WTC11 (cell line): ENCODE measurements at regions not wholly inside any gene's neighbourhood (a gene's known extent, or its start where the extent isn't known, plus 50 kb on each side); places are given as distances from the start of the nearest gene placed in this dataset.

Experiments used
- ELF4 ChIP-seq: sonication (generic); formaldehyde crosslinking; IDR thresholded peaks from 2 replicates; pipeline ENCODE4 v1.8.1; 2022; ENCODE audit warnings: low read depth, mild to moderate bottlenecking, moderate library complexity, missing genetic modification reagents
- HMGA2 ChIP-seq: fragments of 250-450 bp; sonication (Bioruptor Pico); IDR thresholded peaks from 2 replicates; pipeline ENCODE4 v1.4.0; 2021; ENCODE audit warnings: mild to moderate bottlenecking, moderate library complexity
- PRRX2 ChIP-seq: fragments of 250-450 bp; sonication (Bioruptor Pico); IDR thresholded peaks from 2 replicates; pipeline ENCODE4 v1.8.0; 2021; ENCODE audit warnings: mild to moderate bottlenecking
- SMAD4 ChIP-seq: sonication (generic); formaldehyde crosslinking; IDR thresholded peaks from 2 replicates; pipeline ENCODE4 v1.8.0; 2022; ENCODE audit warnings: mild to moderate bottlenecking, missing genetic modification reagents
- ZNF138 ChIP-seq: sonication (generic); formaldehyde crosslinking; conservative IDR thresholded peaks from 2 replicates; pipeline ENCODE4 v1.8.1; 2022; ENCODE audit warnings: mild to moderate bottlenecking, moderate library complexity, missing genetic modification reagents
- TF ChIP-seq, protein P1 (sequence below): fragments of 200-600 bp; IDR thresholded peaks from 2 replicates; pipeline ENCODE4 v1.8.0; 2022; ENCODE audit warnings: antibody characterized with exemption
- TF ChIP-seq, protein P2 (sequence below): sonication (generic); formaldehyde crosslinking; IDR thresholded peaks from 2 replicates; pipeline ENCODE4 v1.8.1; 2023; ENCODE audit warnings: mild to moderate bottlenecking, moderate library complexity, missing genetic modification reagents
- TF ChIP-seq, protein P3 (sequence below): sonication (generic); formaldehyde crosslinking; IDR thresholded peaks from 2 replicates; pipeline ENCODE4 v1.8.0; 2022; ENCODE audit warnings: mild to moderate bottlenecking, missing genetic modification reagents
- TF ChIP-seq, protein P4 (sequence below): sonication (generic); formaldehyde crosslinking; IDR thresholded peaks from 2 replicates; pipeline ENCODE4 v1.8.1; 2023; ENCODE audit warnings: mild to moderate bottlenecking, missing genetic modification reagents, moderate library complexity
- TF ChIP-seq, protein P5 (sequence below): sonication (generic); formaldehyde crosslinking; IDR thresholded peaks from 2 replicates; pipeline ENCODE4 v1.8.1; 2022; ENCODE audit warnings: mild to moderate bottlenecking, moderate library complexity, missing genetic modification reagents
- TF ChIP-seq, protein P6 (sequence below): sonication (generic); formaldehyde crosslinking; conservative IDR thresholded peaks from 2 replicates; pipeline ENCODE4 v1.8.1; 2023; ENCODE audit warnings: mild to moderate bottlenecking, low read depth, missing genetic modification reagents, moderate library complexity
- TF ChIP-seq, protein P7 (sequence below): sonication (generic); formaldehyde crosslinking; conservative IDR thresholded peaks from 2 replicates; pipeline ENCODE4 v1.8.1; 2022; ENCODE audit warnings: mild to moderate bottlenecking, missing genetic modification reagents
- TF ChIP-seq, protein P8 (sequence below): sonication (generic); formaldehyde crosslinking; IDR thresholded peaks from 2 replicates; pipeline ENCODE4 v1.8.1; 2023; ENCODE audit warnings: mild to moderate bottlenecking, missing genetic modification reagents, borderline replicate concordance

DNA sequence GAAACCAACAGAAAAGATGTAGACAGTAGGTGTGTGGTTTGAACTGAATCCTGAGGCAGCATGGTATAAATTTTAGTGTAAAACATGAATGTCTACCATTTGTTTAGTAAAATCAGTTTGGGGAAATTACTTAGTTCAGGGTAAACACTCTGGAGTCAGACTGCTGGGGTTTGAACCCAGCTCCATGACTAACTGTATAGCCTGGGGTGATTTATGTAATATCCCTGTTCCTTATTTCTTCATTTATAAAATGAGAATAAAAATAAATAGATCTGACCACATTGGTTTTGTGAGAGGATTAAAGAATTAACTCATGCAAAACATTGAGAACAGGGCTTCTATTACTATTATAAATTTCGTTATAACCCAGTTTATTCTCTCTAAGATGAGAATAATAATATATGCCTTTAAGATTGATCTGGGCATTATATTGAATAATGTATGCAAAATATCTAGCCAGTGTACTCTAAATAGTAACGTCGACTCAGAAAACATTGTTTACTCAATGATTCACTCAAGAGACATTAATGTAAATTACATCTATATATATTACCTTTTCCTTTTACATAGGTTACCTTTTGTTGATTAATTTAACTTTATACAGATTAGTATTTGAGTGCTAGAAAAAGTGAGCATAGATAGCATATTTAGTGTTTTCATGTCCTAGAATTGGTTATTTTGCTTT, 120.6 kb upstream of the KCNJ16 start:
- TF ChIP-seq, protein P1, sequence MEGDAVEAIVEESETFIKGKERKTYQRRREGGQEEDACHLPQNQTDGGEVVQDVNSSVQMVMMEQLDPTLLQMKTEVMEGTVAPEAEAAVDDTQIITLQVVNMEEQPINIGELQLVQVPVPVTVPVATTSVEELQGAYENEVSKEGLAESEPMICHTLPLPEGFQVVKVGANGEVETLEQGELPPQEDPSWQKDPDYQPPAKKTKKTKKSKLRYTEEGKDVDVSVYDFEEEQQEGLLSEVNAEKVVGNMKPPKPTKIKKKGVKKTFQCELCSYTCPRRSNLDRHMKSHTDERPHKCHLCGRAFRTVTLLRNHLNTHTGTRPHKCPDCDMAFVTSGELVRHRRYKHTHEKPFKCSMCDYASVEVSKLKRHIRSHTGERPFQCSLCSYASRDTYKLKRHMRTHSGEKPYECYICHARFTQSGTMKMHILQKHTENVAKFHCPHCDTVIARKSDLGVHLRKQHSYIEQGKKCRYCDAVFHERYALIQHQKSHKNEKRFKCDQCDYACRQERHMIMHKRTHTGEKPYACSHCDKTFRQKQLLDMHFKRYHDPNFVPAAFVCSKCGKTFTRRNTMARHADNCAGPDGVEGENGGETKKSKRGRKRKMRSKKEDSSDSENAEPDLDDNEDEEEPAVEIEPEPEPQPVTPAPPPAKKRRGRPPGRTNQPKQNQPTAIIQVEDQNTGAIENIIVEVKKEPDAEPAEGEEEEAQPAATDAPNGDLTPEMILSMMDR, result no peak
- no peak for TF ChIP-seq PRRX2
- TF ChIP-seq, protein P2, sequence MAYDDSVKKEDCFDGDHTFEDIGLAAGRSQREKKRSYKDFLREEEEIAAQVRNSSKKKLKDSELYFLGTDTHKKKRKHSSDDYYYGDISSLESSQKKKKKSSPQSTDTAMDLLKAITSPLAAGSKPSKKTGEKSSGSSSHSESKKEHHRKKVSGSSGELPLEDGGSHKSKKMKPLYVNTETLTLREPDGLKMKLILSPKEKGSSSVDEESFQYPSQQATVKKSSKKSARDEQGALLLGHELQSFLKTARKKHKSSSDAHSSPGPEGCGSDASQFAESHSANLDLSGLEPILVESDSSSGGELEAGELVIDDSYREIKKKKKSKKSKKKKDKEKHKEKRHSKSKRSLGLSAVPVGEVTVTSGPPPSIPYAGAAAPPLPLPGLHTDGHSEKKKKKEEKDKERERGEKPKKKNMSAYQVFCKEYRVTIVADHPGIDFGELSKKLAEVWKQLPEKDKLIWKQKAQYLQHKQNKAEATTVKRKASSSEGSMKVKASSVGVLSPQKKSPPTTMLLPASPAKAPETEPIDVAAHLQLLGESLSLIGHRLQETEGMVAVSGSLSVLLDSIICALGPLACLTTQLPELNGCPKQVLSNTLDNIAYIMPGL (CRISPR knock-in tag), result no peak
- TF ChIP-seq, protein P3, sequence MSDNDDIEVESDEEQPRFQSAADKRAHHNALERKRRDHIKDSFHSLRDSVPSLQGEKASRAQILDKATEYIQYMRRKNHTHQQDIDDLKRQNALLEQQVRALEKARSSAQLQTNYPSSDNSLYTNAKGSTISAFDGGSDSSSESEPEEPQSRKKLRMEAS (CRISPR knock-in tag), result no peak
- TF ChIP-seq, protein P4, sequence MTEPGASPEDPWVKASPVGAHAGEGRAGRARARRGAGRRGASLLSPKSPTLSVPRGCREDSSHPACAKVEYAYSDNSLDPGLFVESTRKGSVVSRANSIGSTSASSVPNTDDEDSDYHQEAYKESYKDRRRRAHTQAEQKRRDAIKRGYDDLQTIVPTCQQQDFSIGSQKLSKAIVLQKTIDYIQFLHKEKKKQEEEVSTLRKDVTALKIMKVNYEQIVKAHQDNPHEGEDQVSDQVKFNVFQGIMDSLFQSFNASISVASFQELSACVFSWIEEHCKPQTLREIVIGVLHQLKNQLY (CRISPR knock-in tag), result no peak
- TF ChIP-seq, protein P5, sequence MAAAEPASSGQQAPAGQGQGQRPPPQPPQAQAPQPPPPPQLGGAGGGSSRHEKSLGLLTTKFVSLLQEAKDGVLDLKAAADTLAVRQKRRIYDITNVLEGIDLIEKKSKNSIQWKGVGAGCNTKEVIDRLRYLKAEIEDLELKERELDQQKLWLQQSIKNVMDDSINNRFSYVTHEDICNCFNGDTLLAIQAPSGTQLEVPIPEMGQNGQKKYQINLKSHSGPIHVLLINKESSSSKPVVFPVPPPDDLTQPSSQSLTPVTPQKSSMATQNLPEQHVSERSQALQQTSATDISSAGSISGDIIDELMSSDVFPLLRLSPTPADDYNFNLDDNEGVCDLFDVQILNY, result no peak
- TF ChIP-seq, protein P6, sequence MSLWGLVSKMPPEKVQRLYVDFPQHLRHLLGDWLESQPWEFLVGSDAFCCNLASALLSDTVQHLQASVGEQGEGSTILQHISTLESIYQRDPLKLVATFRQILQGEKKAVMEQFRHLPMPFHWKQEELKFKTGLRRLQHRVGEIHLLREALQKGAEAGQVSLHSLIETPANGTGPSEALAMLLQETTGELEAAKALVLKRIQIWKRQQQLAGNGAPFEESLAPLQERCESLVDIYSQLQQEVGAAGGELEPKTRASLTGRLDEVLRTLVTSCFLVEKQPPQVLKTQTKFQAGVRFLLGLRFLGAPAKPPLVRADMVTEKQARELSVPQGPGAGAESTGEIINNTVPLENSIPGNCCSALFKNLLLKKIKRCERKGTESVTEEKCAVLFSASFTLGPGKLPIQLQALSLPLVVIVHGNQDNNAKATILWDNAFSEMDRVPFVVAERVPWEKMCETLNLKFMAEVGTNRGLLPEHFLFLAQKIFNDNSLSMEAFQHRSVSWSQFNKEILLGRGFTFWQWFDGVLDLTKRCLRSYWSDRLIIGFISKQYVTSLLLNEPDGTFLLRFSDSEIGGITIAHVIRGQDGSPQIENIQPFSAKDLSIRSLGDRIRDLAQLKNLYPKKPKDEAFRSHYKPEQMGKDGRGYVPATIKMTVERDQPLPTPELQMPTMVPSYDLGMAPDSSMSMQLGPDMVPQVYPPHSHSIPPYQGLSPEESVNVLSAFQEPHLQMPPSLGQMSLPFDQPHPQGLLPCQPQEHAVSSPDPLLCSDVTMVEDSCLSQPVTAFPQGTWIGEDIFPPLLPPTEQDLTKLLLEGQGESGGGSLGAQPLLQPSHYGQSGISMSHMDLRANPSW, result no peak
- no peak for TF ChIP-seq ELF4 (CRISPR knock-in tag)
- no peak for TF ChIP-seq ZNF138 (CRISPR knock-in tag)
- TF ChIP-seq SMAD4 (CRISPR knock-in tag), result no peak
- TF ChIP-seq, protein P7, sequence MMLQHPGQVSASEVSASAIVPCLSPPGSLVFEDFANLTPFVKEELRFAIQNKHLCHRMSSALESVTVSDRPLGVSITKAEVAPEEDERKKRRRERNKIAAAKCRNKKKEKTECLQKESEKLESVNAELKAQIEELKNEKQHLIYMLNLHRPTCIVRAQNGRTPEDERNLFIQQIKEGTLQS (CRISPR knock-in tag), result no peak
- TF ChIP-seq HMGA2 (CRISPR knock-in tag), result no peak
- TF ChIP-seq, protein P8, sequence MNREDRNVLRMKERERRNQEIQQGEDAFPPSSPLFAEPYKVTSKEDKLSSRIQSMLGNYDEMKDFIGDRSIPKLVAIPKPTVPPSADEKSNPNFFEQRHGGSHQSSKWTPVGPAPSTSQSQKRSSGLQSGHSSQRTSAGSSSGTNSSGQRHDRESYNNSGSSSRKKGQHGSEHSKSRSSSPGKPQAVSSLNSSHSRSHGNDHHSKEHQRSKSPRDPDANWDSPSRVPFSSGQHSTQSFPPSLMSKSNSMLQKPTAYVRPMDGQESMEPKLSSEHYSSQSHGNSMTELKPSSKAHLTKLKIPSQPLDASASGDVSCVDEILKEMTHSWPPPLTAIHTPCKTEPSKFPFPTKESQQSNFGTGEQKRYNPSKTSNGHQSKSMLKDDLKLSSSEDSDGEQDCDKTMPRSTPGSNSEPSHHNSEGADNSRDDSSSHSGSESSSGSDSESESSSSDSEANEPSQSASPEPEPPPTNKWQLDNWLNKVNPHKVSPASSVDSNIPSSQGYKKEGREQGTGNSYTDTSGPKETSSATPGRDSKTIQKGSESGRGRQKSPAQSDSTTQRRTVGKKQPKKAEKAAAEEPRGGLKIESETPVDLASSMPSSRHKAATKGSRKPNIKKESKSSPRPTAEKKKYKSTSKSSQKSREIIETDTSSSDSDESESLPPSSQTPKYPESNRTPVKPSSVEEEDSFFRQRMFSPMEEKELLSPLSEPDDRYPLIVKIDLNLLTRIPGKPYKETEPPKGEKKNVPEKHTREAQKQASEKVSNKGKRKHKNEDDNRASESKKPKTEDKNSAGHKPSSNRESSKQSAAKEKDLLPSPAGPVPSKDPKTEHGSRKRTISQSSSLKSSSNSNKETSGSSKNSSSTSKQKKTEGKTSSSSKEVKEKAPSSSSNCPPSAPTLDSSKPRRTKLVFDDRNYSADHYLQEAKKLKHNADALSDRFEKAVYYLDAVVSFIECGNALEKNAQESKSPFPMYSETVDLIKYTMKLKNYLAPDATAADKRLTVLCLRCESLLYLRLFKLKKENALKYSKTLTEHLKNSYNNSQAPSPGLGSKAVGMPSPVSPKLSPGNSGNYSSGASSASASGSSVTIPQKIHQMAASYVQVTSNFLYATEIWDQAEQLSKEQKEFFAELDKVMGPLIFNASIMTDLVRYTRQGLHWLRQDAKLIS (CRISPR knock-in tag), result no peak
